ENCODE measurements at regions not wholly inside any gene's neighbourhood (a gene's known extent, or its start where the extent isn't known, plus 50 kb on each side); places are given as distances from the start of the nearest gene placed in this dataset.

GRCh38 chr10:14399641-14400040 is 68.9 kb upstream of the FRMD4A start:
- TF ChIP-seq CTCF (conservative IDR thresholded peaks at IDR 0.05) (no peak), ZFX (IDR thresholded peaks at IDR 0.05) (no peak)

Data from C4-2B (cell line).